ENCODE measurements at regions not wholly inside any gene's neighbourhood (a gene's known extent, or its start where the extent isn't known, plus 50 kb on each side); places are given as distances from the start of the nearest gene placed in this dataset.

- CTCF ChIA-PET: no interaction called here
- Mint-ChIP-seq H3K27ac (no peak overlapping the region), H3K4me3 (no peak overlapping the region), H3K36me3 (ENCODE audit: low read depth) (no peaks in the 10 kb centered on the region), H3K27me3 (no peaks in the 10 kb centered on the region), H3K4me1 (no peaks in the 10 kb centered on the region), H3K9me3 (peaks cover 2% of the 10 kb centered on the region)
- DNase-seq: no peak
- POLR2A ChIA-PET: no interaction called here
These were observed 108.4 kb upstream of the NBEA start for GRCh38 chr13:34833562-34834182.

- no peak overlapping the region for H3K27ac Mint-ChIP-seq
- ChIA-PET CTCF (no interaction called here), POLR2A (no interaction called here)
- no peaks in the 10 kb centered on the region for H3K27me3 Mint-ChIP-seq
- H3K9me3 Mint-ChIP-seq: peaks cover 4% of the 10 kb centered on the region
- no peaks in the 10 kb centered on the region for H3K4me1 Mint-ChIP-seq
- H3K36me3 Mint-ChIP-seq (ENCODE audit: low read depth): no peaks in the 10 kb centered on the region
- H3K4me3 Mint-ChIP-seq: no peak overlapping the region
- DNase-seq: no peak
These were observed 99.6 kb upstream of the NBEA start for GRCh38 chr13:34842466-34842865.

GRCh38 chr13:34847766-34848165 is 94.3 kb upstream of the NBEA start:
- DNase-seq: no peak
- ChIA-PET CTCF (interaction anchor here (0.7 kb wide), 1 partner anchor 30 kb away, joined by 4 read pairs; no protein-coding TSS in a partner anchor), POLR2A (no interaction called here)
- no peaks in the 10 kb centered on the region for H3K4me1 Mint-ChIP-seq
- no peak overlapping the region for H3K4me3 Mint-ChIP-seq
- H3K9me3 Mint-ChIP-seq: no peaks in the 10 kb centered on the region
- H3K27ac Mint-ChIP-seq: no peak overlapping the region
- no peaks in the 10 kb centered on the region for H3K36me3 Mint-ChIP-seq (ENCODE audit: low read depth)
- no peaks in the 10 kb centered on the region for H3K27me3 Mint-ChIP-seq

- no peaks in the 10 kb centered on the region for H3K4me1 Mint-ChIP-seq
- no peaks in the 10 kb centered on the region for H3K36me3 Mint-ChIP-seq (ENCODE audit: low read depth)
- no peaks in the 10 kb centered on the region for H3K27me3 Mint-ChIP-seq
- H3K27ac Mint-ChIP-seq: no peak overlapping the region
- DNase-seq: no peak
- H3K4me3 Mint-ChIP-seq: no peak overlapping the region
- POLR2A ChIA-PET: no interaction called here
- H3K9me3 Mint-ChIP-seq: no peaks in the 10 kb centered on the region
- CTCF ChIA-PET: no interaction called here
These were observed 92.7 kb upstream of the NBEA start for GRCh38 chr13:34849406-34849805.

GRCh38 chr13:34853161-34853560 is 88.9 kb upstream of the NBEA start:
- Mint-ChIP-seq H3K27ac (no peak overlapping the region), H3K36me3 (ENCODE audit: low read depth) (no peaks in the 10 kb centered on the region), H3K4me3 (no peak overlapping the region), H3K9me3 (no peaks in the 10 kb centered on the region), H3K27me3 (no peaks in the 10 kb centered on the region), H3K4me1 (no peaks in the 10 kb centered on the region)
- CTCF ChIA-PET: no interaction called here
- DNase-seq: no peak
- POLR2A ChIA-PET: no interaction called here

- peaks cover 2% of the 10 kb centered on the region for H3K27me3 Mint-ChIP-seq
- no peak overlapping the region for H3K27ac Mint-ChIP-seq
- H3K4me3 Mint-ChIP-seq: no peak overlapping the region
- no peaks in the 10 kb centered on the region for H3K4me1 Mint-ChIP-seq
- no peaks in the 10 kb centered on the region for H3K36me3 Mint-ChIP-seq (ENCODE audit: low read depth)
- ChIA-PET POLR2A (no interaction called here), CTCF (no interaction called here)
- H3K9me3 Mint-ChIP-seq: no peaks in the 10 kb centered on the region
- DNase-seq: no peak
These were observed 84.3 kb upstream of the NBEA start for GRCh38 chr13:34857558-34858325.

GRCh38 chr13:34862311-34862710 is 79.8 kb upstream of the NBEA start:
- Mint-ChIP-seq H3K27me3 (peaks cover 2% of the 10 kb centered on the region), H3K36me3 (ENCODE audit: low read depth) (no peaks in the 10 kb centered on the region), H3K4me3 (no peak overlapping the region), H3K4me1 (no peaks in the 10 kb centered on the region), H3K9me3 (no peaks in the 10 kb centered on the region), H3K27ac (no peak overlapping the region)
- no peak for DNase-seq
- ChIA-PET CTCF (no interaction called here), POLR2A (no interaction called here)

- H3K4me3 Mint-ChIP-seq: no peak overlapping the region
- H3K4me1 Mint-ChIP-seq: no peaks in the 10 kb centered on the region
- no peaks in the 10 kb centered on the region for H3K9me3 Mint-ChIP-seq
- peaks cover 2% of the 10 kb centered on the region for H3K27me3 Mint-ChIP-seq
- ChIA-PET POLR2A (no interaction called here), CTCF (no interaction called here)
- no peak overlapping the region for H3K27ac Mint-ChIP-seq
- no peaks in the 10 kb centered on the region for H3K36me3 Mint-ChIP-seq (ENCODE audit: low read depth)
- DNase-seq: no peak
These were observed 79.4 kb upstream of the NBEA start for GRCh38 chr13:34862716-34863115.

GRCh38 chr13:34863360-34864135 is 78.5 kb upstream of the NBEA start:
- Mint-ChIP-seq H3K4me1 (no peaks in the 10 kb centered on the region), H3K36me3 (ENCODE audit: low read depth) (no peaks in the 10 kb centered on the region), H3K27me3 (peaks cover 2% of the 10 kb centered on the region), H3K9me3 (no peaks in the 10 kb centered on the region), H3K27ac (no peak overlapping the region), H3K4me3 (no peak overlapping the region)
- POLR2A ChIA-PET: no interaction called here
- CTCF ChIA-PET: no interaction called here
- DNase-seq: no peak

GRCh38 chr13:34864671-34865070 is 77.4 kb upstream of the NBEA start:
- H3K27me3 Mint-ChIP-seq: peaks cover under 1% of the 10 kb centered on the region

GRCh38 chr13:34867590-34867989 is 74.5 kb upstream of the NBEA start:
- DNase-seq: no peak
- Mint-ChIP-seq H3K9me3 (no peaks in the 10 kb centered on the region), H3K4me3 (no peak overlapping the region), H3K36me3 (ENCODE audit: low read depth) (no peaks in the 10 kb centered on the region), H3K27ac (no peak overlapping the region), H3K4me1 (no peaks in the 10 kb centered on the region), H3K27me3 (no peaks in the 10 kb centered on the region)
- ChIA-PET POLR2A (no interaction called here), CTCF (interaction anchor here (0.6 kb wide), 1 partner anchor 326 kb away, joined by 4 read pairs; no protein-coding TSS in a partner anchor)

More at GRCh38 chr13:34864671-34865070, 77.4 kb upstream of the NBEA start:
- Mint-ChIP-seq H3K4me1 (no peaks in the 10 kb centered on the region), H3K9me3 (no peaks in the 10 kb centered on the region), H3K36me3 (ENCODE audit: low read depth) (no peaks in the 10 kb centered on the region), H3K4me3 (no peak overlapping the region), H3K27ac (no peak overlapping the region)
- POLR2A ChIA-PET: no interaction called here
- no peak for DNase-seq
- CTCF ChIA-PET: no interaction called here

GRCh38 chr13:34868733-34869132 is 73.3 kb upstream of the NBEA start:
- POLR2A ChIA-PET: no interaction called here

GRCh38 chr13:34869696-34870095 is 72.4 kb upstream of the NBEA start:
- no peak overlapping the region for H3K4me3 Mint-ChIP-seq
- ChIA-PET POLR2A (no interaction called here), CTCF (no interaction called here)
- H3K27me3 Mint-ChIP-seq: no peaks in the 10 kb centered on the region
- no peak for DNase-seq
- no peaks in the 10 kb centered on the region for H3K9me3 Mint-ChIP-seq
- H3K4me1 Mint-ChIP-seq: no peaks in the 10 kb centered on the region
- no peak overlapping the region for H3K27ac Mint-ChIP-seq
- no peaks in the 10 kb centered on the region for H3K36me3 Mint-ChIP-seq (ENCODE audit: low read depth)

More at GRCh38 chr13:34868733-34869132, 73.3 kb upstream of the NBEA start:
- CTCF ChIA-PET: no interaction called here
- Mint-ChIP-seq H3K36me3 (ENCODE audit: low read depth) (no peaks in the 10 kb centered on the region), H3K27me3 (no peaks in the 10 kb centered on the region), H3K9me3 (no peaks in the 10 kb centered on the region), H3K4me1 (no peaks in the 10 kb centered on the region), H3K4me3 (no peak overlapping the region), H3K27ac (no peak overlapping the region)
- DNase-seq: no peak
